ENCODE measurements at regions not wholly inside any gene's neighbourhood (a gene's known extent, or its start where the extent isn't known, plus 50 kb on each side); places are given as distances from the start of the nearest gene placed in this dataset.

GRCh38 chr10:3295582-3296151 lies 123.1 kb upstream of the PITRM1 start:
- no peaks in the 10 kb centered on the region for H3K9me3 ChIP-seq (ENCODE audit: control insufficient read depth in 1 of 2, low read length in 2 of 2)

GRCh38 chr10:3294919-3295581 lies 122.5 kb upstream of the PITRM1 start:
- Histone ChIP-seq H3K4me1 (ENCODE audit: control insufficient read depth in 1 of 2, insufficient read depth in 2 of 2, low read length in 2 of 2) (peaks cover 0 to 7% of the 10 kb centered on the region in 2 donors), H3K27me3 (ENCODE audit: low read depth, low read length) (no peaks in the 10 kb centered on the region), H3K4me3 (ENCODE audit: low read depth in 1 of 2, low read length in 2 of 2) (no peak overlapping the region), H3K9me3 (ENCODE audit: control insufficient read depth in 1 of 2, low read length in 2 of 2) (no peaks in the 10 kb centered on the region), H3K27ac (ENCODE audit: low read length) (no peak overlapping the region), H3K36me3 (ENCODE audit: control insufficient read depth in 1 of 2, insufficient read depth in 2 of 2, low read length in 2 of 2) (no peaks in the 10 kb centered on the region)

More at GRCh38 chr10:3295582-3296151, 123.1 kb upstream of the PITRM1 start:
- H3K36me3 ChIP-seq (ENCODE audit: control insufficient read depth in 1 of 2, insufficient read depth in 2 of 2, low read length in 2 of 2) = no peaks in the 10 kb centered on the region
- peaks cover 0 to 7% of the 10 kb centered on the region in 2 donors for H3K4me1 ChIP-seq (ENCODE audit: control insufficient read depth in 1 of 2, insufficient read depth in 2 of 2, low read length in 2 of 2)
- H3K4me3 ChIP-seq (ENCODE audit: low read depth in 1 of 2, low read length in 2 of 2) = no peak overlapping the region
- no peak overlapping the region for H3K27ac ChIP-seq (ENCODE audit: low read length)
- H3K27me3 ChIP-seq (ENCODE audit: low read depth, low read length) = no peaks in the 10 kb centered on the region

- peak overlapping the region; percentile 20 for H3K27ac ChIP-seq (ENCODE audit: low read length)
- no peak overlapping the region for H3K4me3 ChIP-seq (ENCODE audit: low read depth in 1 of 2, low read length in 2 of 2)
- H3K27me3 ChIP-seq (ENCODE audit: low read depth, low read length) = no peaks in the 10 kb centered on the region
- peaks cover 0 to 7% of the 10 kb centered on the region in 2 donors for H3K4me1 ChIP-seq (ENCODE audit: control insufficient read depth in 1 of 2, insufficient read depth in 2 of 2, low read length in 2 of 2)
- H3K9me3 ChIP-seq (ENCODE audit: control insufficient read depth in 1 of 2, low read length in 2 of 2) = no peaks in the 10 kb centered on the region
- H3K36me3 ChIP-seq (ENCODE audit: control insufficient read depth in 1 of 2, insufficient read depth in 2 of 2, low read length in 2 of 2) = no peaks in the 10 kb centered on the region
Measured at GRCh38 chr10:3293581-3294431, 121.2 kb upstream of the PITRM1 start.

GRCh38 chr10:3292636-3293035 lies 120.1 kb upstream of the PITRM1 start:
- Histone ChIP-seq H3K9me3 (ENCODE audit: control insufficient read depth in 1 of 2, low read length in 2 of 2) (no peaks in the 10 kb centered on the region), H3K27ac (ENCODE audit: low read length) (peak overlapping the region; percentile 1), H3K36me3 (ENCODE audit: control insufficient read depth in 1 of 2, insufficient read depth in 2 of 2, low read length in 2 of 2) (no peaks in the 10 kb centered on the region), H3K27me3 (ENCODE audit: low read depth, low read length) (no peaks in the 10 kb centered on the region), H3K4me1 (ENCODE audit: control insufficient read depth in 1 of 2, insufficient read depth in 2 of 2, low read length in 2 of 2) (peaks cover 0 to 7% of the 10 kb centered on the region in 2 donors), H3K4me3 (ENCODE audit: low read depth in 1 of 2, low read length in 2 of 2) (no peak overlapping the region)

GRCh38 chr10:3290550-3290949 lies 118.0 kb upstream of the PITRM1 start:
- Histone ChIP-seq H3K27ac (ENCODE audit: low read length) (no peak overlapping the region), H3K4me3 (ENCODE audit: low read depth in 1 of 2, low read length in 2 of 2) (no peak overlapping the region), H3K4me1 (ENCODE audit: control insufficient read depth in 1 of 2, insufficient read depth in 2 of 2, low read length in 2 of 2) (peaks cover 0 to 7% of the 10 kb centered on the region in 2 donors), H3K36me3 (ENCODE audit: control insufficient read depth in 1 of 2, insufficient read depth in 2 of 2, low read length in 2 of 2) (no peaks in the 10 kb centered on the region), H3K27me3 (ENCODE audit: low read depth, low read length) (no peaks in the 10 kb centered on the region), H3K9me3 (ENCODE audit: control insufficient read depth in 1 of 2, low read length in 2 of 2) (no peaks in the 10 kb centered on the region)

- Histone ChIP-seq H3K4me1 (ENCODE audit: control insufficient read depth in 1 of 2, insufficient read depth in 2 of 2, low read length in 2 of 2) (no peaks in the 10 kb centered on the region), H3K4me3 (ENCODE audit: low read depth in 1 of 2, low read length in 2 of 2) (no peak overlapping the region), H3K9me3 (ENCODE audit: control insufficient read depth in 1 of 2, low read length in 2 of 2) (no peaks in the 10 kb centered on the region), H3K27me3 (ENCODE audit: low read depth, low read length) (no peaks in the 10 kb centered on the region), H3K36me3 (ENCODE audit: control insufficient read depth in 1 of 2, insufficient read depth in 2 of 2, low read length in 2 of 2) (no peaks in the 10 kb centered on the region), H3K27ac (ENCODE audit: low read length) (no peak overlapping the region)
Measured at GRCh38 chr10:3287572-3288445, 115.2 kb upstream of the PITRM1 start.

- H3K4me1 ChIP-seq (ENCODE audit: control insufficient read depth in 1 of 2, insufficient read depth in 2 of 2, low read length in 2 of 2) = no peaks in the 10 kb centered on the region
- no peaks in the 10 kb centered on the region for H3K9me3 ChIP-seq (ENCODE audit: control insufficient read depth in 1 of 2, low read length in 2 of 2)
- no peak overlapping the region for H3K4me3 ChIP-seq (ENCODE audit: low read depth in 1 of 2, low read length in 2 of 2)
- H3K27ac ChIP-seq (ENCODE audit: low read length) = no peak overlapping the region
- H3K27me3 ChIP-seq (ENCODE audit: low read depth, low read length) = no peaks in the 10 kb centered on the region
- no peaks in the 10 kb centered on the region for H3K36me3 ChIP-seq (ENCODE audit: control insufficient read depth in 1 of 2, insufficient read depth in 2 of 2, low read length in 2 of 2)
Measured at GRCh38 chr10:3282674-3283017, 110.1 kb upstream of the PITRM1 start.

- Histone ChIP-seq H3K4me3 (ENCODE audit: low read depth in 1 of 2, low read length in 2 of 2) (no peak overlapping the region), H3K27ac (ENCODE audit: low read length) (peak overlapping the region; percentile 8), H3K9me3 (ENCODE audit: control insufficient read depth in 1 of 2, low read length in 2 of 2) (no peaks in the 10 kb centered on the region), H3K27me3 (ENCODE audit: low read depth, low read length) (no peaks in the 10 kb centered on the region), H3K4me1 (ENCODE audit: control insufficient read depth in 1 of 2, insufficient read depth in 2 of 2, low read length in 2 of 2) (no peaks in the 10 kb centered on the region), H3K36me3 (ENCODE audit: control insufficient read depth in 1 of 2, insufficient read depth in 2 of 2, low read length in 2 of 2) (no peaks in the 10 kb centered on the region)
Measured at GRCh38 chr10:3281941-3282673, 109.5 kb upstream of the PITRM1 start.

GRCh38 chr10:3278771-3279170 lies 106.2 kb upstream of the PITRM1 start:
- Histone ChIP-seq H3K4me3 (ENCODE audit: low read depth in 1 of 2, low read length in 2 of 2) (no peak overlapping the region), H3K4me1 (ENCODE audit: control insufficient read depth in 1 of 2, insufficient read depth in 2 of 2, low read length in 2 of 2) (no peaks in the 10 kb centered on the region), H3K27me3 (ENCODE audit: low read depth, low read length) (no peaks in the 10 kb centered on the region), H3K36me3 (ENCODE audit: control insufficient read depth in 1 of 2, insufficient read depth in 2 of 2, low read length in 2 of 2) (no peaks in the 10 kb centered on the region), H3K9me3 (ENCODE audit: control insufficient read depth in 1 of 2, low read length in 2 of 2) (no peaks in the 10 kb centered on the region), H3K27ac (ENCODE audit: low read length) (no peak overlapping the region)

GRCh38 chr10:3277566-3277965 lies 105.0 kb upstream of the PITRM1 start:
- Histone ChIP-seq H3K4me3 (ENCODE audit: low read depth in 1 of 2, low read length in 2 of 2) (no peak overlapping the region), H3K36me3 (ENCODE audit: control insufficient read depth in 1 of 2, insufficient read depth in 2 of 2, low read length in 2 of 2) (no peaks in the 10 kb centered on the region), H3K9me3 (ENCODE audit: control insufficient read depth in 1 of 2, low read length in 2 of 2) (no peaks in the 10 kb centered on the region), H3K4me1 (ENCODE audit: control insufficient read depth in 1 of 2, insufficient read depth in 2 of 2, low read length in 2 of 2) (no peaks in the 10 kb centered on the region), H3K27ac (ENCODE audit: low read length) (no peak overlapping the region), H3K27me3 (ENCODE audit: low read depth, low read length) (no peaks in the 10 kb centered on the region)
